Chondrocyte (in vitro differentiated cells): ENCODE measurements at regions not wholly inside any gene's neighbourhood (a gene's known extent, or its start where the extent isn't known, plus 50 kb on each side); places are given as distances from the start of the nearest gene placed in this dataset.

Source experiments
- DNase-seq: peaks from one replicate; pipeline ENCODE4 v3.0.0; 2021; ENCODE audit warnings: mixed read lengths, low spot score
- H3K27ac Mint-ChIP-seq: one replicate; pipeline ENCODE4 v1.8.0; 2021; ENCODE audit warnings: mild to moderate bottlenecking, moderate library complexity, mixed read lengths; ENCODE audit not compliant: unreplicated experiment
- H3K27me3 Mint-ChIP-seq: 2 replicates; pipeline ENCODE4 v1.8.0; 2021; ENCODE audit warnings: low read depth, mixed read lengths
- H3K36me3 Mint-ChIP-seq: 2 replicates; pipeline ENCODE4 v1.8.0; 2021; ENCODE audit warnings: low read depth, mixed read lengths
- H3K4me1 Mint-ChIP-seq: 2 replicates; pipeline ENCODE4 v1.8.0; 2021; ENCODE audit warnings: low read depth, mild to moderate bottlenecking, mixed read lengths
- H3K4me3 Mint-ChIP-seq: one replicate; pipeline ENCODE4 v1.8.0; 2021; ENCODE audit warnings: mild to moderate bottlenecking, moderate library complexity, mixed read lengths; ENCODE audit not compliant: unreplicated experiment
- H3K9me3 Mint-ChIP-seq: 2 replicates; pipeline ENCODE4 v1.8.0; 2021; ENCODE audit warnings: low read depth, mixed read lengths
- TF ChIP-seq, protein P1 (sequence below): fragments of 200-600 bp; sonication (generic); IDR thresholded peaks from 2 replicates; pipeline ENCODE4 v1.5.0; 2021; ENCODE audit warnings: antibody characterized with exemption, mild to moderate bottlenecking, moderate library complexity

DNA sequence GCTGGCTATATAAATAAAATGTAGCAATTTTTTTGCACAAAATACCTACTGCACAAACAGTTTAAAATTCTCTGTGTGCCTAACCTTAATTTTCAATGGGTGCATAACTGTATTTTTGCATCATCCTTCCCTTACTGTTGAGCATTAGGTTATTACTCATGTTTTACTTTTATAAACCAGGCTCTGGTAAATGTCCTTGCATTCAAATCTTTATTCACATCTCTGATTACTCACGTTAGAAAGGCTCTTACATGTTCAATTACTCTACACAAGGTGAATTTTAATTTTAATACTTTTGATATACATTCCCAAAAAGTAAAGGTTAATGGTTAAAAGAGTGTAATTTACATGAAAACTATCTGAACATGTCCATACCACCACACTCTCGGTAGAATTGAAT lies 246.1 kb downstream of the PRELID2 start:
- DNase-seq: no peak
- H3K9me3 Mint-ChIP-seq: peaks cover 3% of the 10 kb centered on the region
- no peak overlapping the region for H3K4me3 Mint-ChIP-seq
- no peaks in the 10 kb centered on the region for H3K36me3 Mint-ChIP-seq
- no peaks in the 10 kb centered on the region for H3K27me3 Mint-ChIP-seq
- TF ChIP-seq, protein P1, sequence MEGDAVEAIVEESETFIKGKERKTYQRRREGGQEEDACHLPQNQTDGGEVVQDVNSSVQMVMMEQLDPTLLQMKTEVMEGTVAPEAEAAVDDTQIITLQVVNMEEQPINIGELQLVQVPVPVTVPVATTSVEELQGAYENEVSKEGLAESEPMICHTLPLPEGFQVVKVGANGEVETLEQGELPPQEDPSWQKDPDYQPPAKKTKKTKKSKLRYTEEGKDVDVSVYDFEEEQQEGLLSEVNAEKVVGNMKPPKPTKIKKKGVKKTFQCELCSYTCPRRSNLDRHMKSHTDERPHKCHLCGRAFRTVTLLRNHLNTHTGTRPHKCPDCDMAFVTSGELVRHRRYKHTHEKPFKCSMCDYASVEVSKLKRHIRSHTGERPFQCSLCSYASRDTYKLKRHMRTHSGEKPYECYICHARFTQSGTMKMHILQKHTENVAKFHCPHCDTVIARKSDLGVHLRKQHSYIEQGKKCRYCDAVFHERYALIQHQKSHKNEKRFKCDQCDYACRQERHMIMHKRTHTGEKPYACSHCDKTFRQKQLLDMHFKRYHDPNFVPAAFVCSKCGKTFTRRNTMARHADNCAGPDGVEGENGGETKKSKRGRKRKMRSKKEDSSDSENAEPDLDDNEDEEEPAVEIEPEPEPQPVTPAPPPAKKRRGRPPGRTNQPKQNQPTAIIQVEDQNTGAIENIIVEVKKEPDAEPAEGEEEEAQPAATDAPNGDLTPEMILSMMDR: no peak
- no peak overlapping the region for H3K27ac Mint-ChIP-seq
- H3K4me1 Mint-ChIP-seq: peaks cover 13% of the 10 kb centered on the region

DNA sequence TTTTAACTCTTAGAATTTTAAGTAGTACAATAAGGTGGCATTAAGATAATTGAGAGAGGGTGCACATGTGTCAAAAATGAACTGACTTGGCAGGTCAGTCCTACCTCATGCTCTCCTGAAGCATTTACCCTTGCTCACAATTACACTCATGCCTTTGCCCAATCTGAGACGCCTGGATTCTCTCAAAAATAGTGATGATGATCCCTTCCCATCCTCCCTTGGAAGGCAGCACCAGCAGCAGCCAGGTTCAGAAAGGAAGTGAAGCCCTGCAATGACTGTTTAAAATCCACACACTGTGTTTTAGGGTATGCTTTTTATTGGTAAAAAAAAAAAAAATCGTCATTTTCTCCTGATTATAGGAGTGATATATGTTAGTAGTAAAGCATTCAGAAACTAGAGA lies 246.6 kb downstream of the PRELID2 start:
- DNase-seq: no peak
- Mint-ChIP-seq H3K27me3 (no peaks in the 10 kb centered on the region), H3K4me1 (peaks cover 13% of the 10 kb centered on the region), H3K4me3 (no peak overlapping the region), H3K9me3 (peaks cover 7% of the 10 kb centered on the region), H3K36me3 (no peaks in the 10 kb centered on the region), H3K27ac (no peak overlapping the region)
- TF ChIP-seq, protein P1: no peak

DNA sequence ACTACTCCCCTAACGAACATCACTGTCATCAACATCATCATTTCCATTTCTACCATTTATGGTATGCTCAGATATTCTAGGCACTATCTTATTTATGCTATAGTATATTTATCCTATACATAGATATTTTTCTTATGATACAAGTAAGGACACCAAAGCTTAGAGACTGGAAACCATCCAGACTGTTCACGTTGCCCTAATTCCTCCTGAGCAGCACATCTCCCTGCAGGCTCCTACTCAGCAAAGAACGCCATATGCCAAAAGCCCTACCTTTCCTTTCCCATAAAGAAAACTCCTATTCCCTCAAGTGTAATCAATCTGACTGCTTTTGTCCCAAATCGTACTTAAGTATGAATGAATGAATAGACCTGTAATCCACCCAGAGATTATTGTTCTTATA lies 247.0 kb downstream of the PRELID2 start:
- H3K9me3 Mint-ChIP-seq: peaks cover 9% of the 10 kb centered on the region
- TF ChIP-seq, protein P1: no peak
- DNase-seq: no peak
- peaks cover 13% of the 10 kb centered on the region for H3K4me1 Mint-ChIP-seq
- H3K27me3 Mint-ChIP-seq: no peaks in the 10 kb centered on the region
- peak overlapping the region; percentile 6 for H3K27ac Mint-ChIP-seq
- H3K36me3 Mint-ChIP-seq: no peaks in the 10 kb centered on the region
- H3K4me3 Mint-ChIP-seq: no peak overlapping the region

- TF ChIP-seq, protein P1: no peak
- H3K4me3 Mint-ChIP-seq: no peak overlapping the region
- H3K27me3 Mint-ChIP-seq: no peaks in the 10 kb centered on the region
- H3K4me1 Mint-ChIP-seq: peaks cover 13% of the 10 kb centered on the region
- H3K27ac Mint-ChIP-seq: peak overlapping the region; percentile 6
- no peaks in the 10 kb centered on the region for H3K36me3 Mint-ChIP-seq
- DNase-seq: no peak
- peaks cover 9% of the 10 kb centered on the region for H3K9me3 Mint-ChIP-seq
Observed at GRCh38 chr5:145587710-145588109, 247.4 kb downstream of the PRELID2 start.

DNA sequence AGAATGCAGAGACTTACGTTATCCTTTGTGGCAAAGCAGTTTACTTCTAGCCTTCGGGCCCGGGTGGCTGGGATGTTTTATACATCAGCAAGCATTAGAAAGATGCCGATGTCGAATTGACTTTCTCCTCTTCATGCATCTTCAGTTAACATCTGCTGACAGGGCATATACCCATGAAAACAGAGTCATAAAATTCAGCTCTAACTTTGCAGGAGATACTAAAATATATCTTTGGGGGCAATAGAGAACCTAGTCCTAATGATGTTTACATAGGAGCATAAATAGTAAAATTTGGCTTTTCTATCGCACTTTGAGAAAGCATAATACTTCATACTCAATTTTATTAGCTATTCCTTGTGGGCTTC lies 247.9 kb downstream of the PRELID2 start:
- no peaks in the 10 kb centered on the region for H3K27me3 Mint-ChIP-seq
- no peak for DNase-seq
- H3K27ac Mint-ChIP-seq: no peak overlapping the region
- TF ChIP-seq, protein P1: no peak
- peaks cover 9% of the 10 kb centered on the region for H3K9me3 Mint-ChIP-seq
- peaks cover 13% of the 10 kb centered on the region for H3K4me1 Mint-ChIP-seq
- H3K4me3 Mint-ChIP-seq: no peak overlapping the region
- peaks cover 2% of the 10 kb centered on the region for H3K36me3 Mint-ChIP-seq
